ENCODE measurements at regions not wholly inside any gene's neighbourhood (a gene's known extent, or its start where the extent isn't known, plus 50 kb on each side); places are given as distances from the start of the nearest gene placed in this dataset.

DNA sequence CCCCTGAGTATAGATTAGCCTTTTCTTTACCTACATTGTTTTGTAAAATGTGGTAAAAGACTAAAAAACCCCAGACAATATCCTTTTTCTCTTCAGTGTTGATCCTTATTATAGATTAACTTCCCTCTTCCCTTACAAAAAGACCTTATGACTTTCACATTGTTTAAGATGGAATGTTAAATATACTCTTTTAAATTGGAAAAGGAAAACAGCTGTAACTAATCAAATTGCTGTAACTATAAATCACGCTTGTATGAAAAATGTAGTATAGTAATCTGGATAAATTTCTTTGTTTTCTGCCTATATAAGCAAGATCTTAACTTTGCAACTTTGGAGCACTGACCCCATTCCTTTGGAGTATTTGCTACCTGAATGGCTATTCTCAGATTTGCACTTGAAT is 383.1 kb downstream of the FAM170A start:
- H3K27me3 Mint-ChIP-seq (ENCODE audit: insufficient read depth), result no peaks in the 10 kb centered on the region
- H3K36me3 Mint-ChIP-seq (ENCODE audit: low read depth), result peaks cover 8% of the 10 kb centered on the region
- no peak overlapping the region for H3K4me3 Mint-ChIP-seq
- TF ChIP-seq, protein P1, sequence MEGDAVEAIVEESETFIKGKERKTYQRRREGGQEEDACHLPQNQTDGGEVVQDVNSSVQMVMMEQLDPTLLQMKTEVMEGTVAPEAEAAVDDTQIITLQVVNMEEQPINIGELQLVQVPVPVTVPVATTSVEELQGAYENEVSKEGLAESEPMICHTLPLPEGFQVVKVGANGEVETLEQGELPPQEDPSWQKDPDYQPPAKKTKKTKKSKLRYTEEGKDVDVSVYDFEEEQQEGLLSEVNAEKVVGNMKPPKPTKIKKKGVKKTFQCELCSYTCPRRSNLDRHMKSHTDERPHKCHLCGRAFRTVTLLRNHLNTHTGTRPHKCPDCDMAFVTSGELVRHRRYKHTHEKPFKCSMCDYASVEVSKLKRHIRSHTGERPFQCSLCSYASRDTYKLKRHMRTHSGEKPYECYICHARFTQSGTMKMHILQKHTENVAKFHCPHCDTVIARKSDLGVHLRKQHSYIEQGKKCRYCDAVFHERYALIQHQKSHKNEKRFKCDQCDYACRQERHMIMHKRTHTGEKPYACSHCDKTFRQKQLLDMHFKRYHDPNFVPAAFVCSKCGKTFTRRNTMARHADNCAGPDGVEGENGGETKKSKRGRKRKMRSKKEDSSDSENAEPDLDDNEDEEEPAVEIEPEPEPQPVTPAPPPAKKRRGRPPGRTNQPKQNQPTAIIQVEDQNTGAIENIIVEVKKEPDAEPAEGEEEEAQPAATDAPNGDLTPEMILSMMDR (IDR thresholded peaks at IDR 0.05), result no peak
- no peak overlapping the region for H3K27ac Mint-ChIP-seq
- DNase-seq, result no peak
- H3K4me1 Mint-ChIP-seq (ENCODE audit: low read depth), result peaks cover 12% of the 10 kb centered on the region
- peaks cover 13% of the 10 kb centered on the region for H3K9me3 Mint-ChIP-seq

DNA sequence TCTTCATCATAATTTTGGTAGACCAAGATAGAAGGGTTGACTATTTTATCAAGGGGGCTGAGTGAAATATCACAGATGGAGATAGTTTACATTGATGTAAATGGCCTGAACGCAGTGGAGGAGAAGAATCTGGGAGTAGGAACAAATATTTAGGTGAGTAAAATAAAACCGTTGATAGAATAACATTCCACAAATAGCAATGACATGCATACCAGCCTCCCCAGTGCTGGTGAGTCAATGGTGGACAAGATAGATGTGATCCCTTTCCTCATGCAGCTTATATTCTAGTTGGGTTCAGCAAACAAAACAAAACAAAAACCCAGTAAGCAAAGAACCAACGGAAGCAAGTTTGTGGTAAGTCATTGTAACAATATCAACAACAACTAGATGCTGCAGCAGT is 385.2 kb downstream of the FAM170A start:
- H3K27ac Mint-ChIP-seq, result no peak overlapping the region
- no peak overlapping the region for H3K4me3 Mint-ChIP-seq
- H3K9me3 Mint-ChIP-seq, result peaks cover 13% of the 10 kb centered on the region
- H3K4me1 Mint-ChIP-seq (ENCODE audit: low read depth), result peaks cover 16% of the 10 kb centered on the region
- peaks cover 8% of the 10 kb centered on the region for H3K36me3 Mint-ChIP-seq (ENCODE audit: low read depth)
- no peaks in the 10 kb centered on the region for H3K27me3 Mint-ChIP-seq (ENCODE audit: insufficient read depth)
- DNase-seq, result no peak
- TF ChIP-seq, protein P1 (IDR thresholded peaks at IDR 0.05), result no peak

DNA sequence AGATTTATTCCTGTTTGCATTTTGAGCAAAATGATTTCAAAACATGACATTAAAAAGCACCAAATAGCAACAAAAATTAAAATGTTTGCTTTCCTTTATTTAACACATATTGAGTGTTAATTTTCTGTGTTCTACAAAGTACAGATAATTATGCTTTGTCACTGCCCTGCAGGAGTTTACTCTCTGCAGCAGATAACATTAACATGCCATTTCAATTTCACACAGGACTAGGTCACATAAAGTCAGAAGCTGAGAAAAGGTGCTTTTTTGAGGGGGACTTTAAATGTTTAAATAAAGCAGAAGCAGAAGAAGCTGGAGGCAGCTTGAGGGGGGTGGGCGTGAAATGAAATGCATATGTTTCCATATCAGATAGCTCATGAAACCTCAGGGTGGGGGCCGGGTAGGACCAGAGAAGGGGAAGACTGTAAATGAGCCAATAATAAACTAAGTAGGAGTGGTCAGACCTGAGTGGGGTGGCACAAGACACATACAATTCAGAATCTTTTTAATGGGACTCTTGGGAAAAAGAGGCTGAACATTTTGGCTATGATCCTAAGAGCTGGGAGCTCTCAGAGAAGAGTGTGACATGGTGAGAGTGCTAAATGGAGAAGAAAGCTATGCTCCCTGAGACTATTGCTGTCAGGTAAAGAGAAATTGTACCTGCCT is 387.5 kb downstream of the FAM170A start:
- no peak for DNase-seq
- Mint-ChIP-seq H3K27ac (no peak overlapping the region), H3K27me3 (ENCODE audit: insufficient read depth) (no peaks in the 10 kb centered on the region), H3K4me1 (ENCODE audit: low read depth) (peaks cover 16% of the 10 kb centered on the region), H3K9me3 (peaks cover 13% of the 10 kb centered on the region), H3K4me3 (no peak overlapping the region), H3K36me3 (ENCODE audit: low read depth) (peaks cover 8% of the 10 kb centered on the region)
- TF ChIP-seq, protein P1 (IDR thresholded peaks at IDR 0.05), result no peak

DNA sequence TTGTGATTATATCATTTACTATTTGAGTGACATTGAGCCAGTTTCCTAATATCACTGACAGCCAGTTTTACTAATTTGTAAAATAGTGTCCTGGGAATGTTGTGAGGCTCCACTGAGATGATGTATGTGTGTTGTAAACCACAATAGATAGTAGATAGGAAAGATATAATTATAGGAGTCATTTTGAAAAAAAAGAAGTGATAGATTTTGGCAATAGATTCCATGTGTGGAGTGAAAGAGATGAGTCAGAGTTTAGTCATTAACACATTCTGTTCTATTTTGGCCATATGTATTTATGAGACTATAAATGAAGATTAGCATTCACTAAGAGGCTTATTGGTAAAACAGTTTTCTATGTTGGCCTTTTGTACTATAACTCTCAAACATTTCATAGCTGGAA is 388.2 kb downstream of the FAM170A start:
- Mint-ChIP-seq H3K27me3 (ENCODE audit: insufficient read depth) (no peaks in the 10 kb centered on the region; the same call in 1 of the 2 replicates), H3K4me1 (ENCODE audit: low read depth) (peaks cover 16% of the 10 kb centered on the region), H3K27ac (no peak overlapping the region), H3K36me3 (ENCODE audit: low read depth) (peaks cover 8% of the 10 kb centered on the region), H3K4me3 (no peak overlapping the region), H3K9me3 (peaks cover 13% of the 10 kb centered on the region)
- TF ChIP-seq, protein P1 (IDR thresholded peaks at IDR 0.05), result no peak
- no peak for DNase-seq

DNA sequence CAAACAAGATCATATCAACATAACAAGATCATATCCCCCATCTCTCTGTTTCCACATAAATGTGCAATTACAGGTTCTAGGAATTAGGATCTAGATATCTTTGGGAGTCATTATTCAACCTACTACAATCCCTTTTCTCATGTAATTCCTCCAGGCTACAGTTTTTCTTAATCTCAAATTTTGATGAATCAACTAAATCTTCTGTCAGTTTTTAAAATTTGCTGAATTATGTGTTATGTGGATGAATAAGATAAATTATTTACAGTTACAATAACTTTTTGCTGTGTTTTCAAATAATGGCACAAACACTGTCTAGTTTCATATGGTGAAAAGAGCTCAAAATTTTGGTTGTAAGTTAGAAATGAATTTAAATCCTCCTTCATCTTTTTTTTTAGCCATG is 405.8 kb downstream of the FAM170A start:
- Mint-ChIP-seq H3K9me3 (no peaks in the 10 kb centered on the region), H3K27me3 (ENCODE audit: insufficient read depth) (peaks cover 1% of the 10 kb centered on the region; the same call in 1 of the 2 replicates), H3K4me1 (ENCODE audit: low read depth) (no peaks in the 10 kb centered on the region), H3K36me3 (ENCODE audit: low read depth) (no peaks in the 10 kb centered on the region), H3K27ac (no peak overlapping the region), H3K4me3 (no peak overlapping the region)
- TF ChIP-seq, protein P1 (IDR thresholded peaks at IDR 0.05), result no peak
- no peak for DNase-seq
